Spleen (tissue), 7 donors: ENCODE measurements at regions not wholly inside any gene's neighbourhood (a gene's known extent, or its start where the extent isn't known, plus 50 kb on each side); places are given as distances from the start of the nearest gene placed in this dataset.

Experiments
- POLR2A ChIP-seq, 3 donors: fragments of 450-650 bp; IDR thresholded peaks; one replicate each; pipeline ENCODE4 v1.5.1; 2017; ENCODE audit warnings: antibody characterized with exemption in 3 of 3, mild to moderate bottlenecking in 1 of 3
- TF ChIP-seq, protein P1 (sequence below), 11 experiments: fragments of 200-600 bp in 7 of 11; fragments of 450-650 bp in 4 of 11; sonication (generic) in 4 of 11; IDR thresholded peaks in 8 of 11; conservative IDR thresholded peaks in 3 of 11; 1 replicate in 7 of 11; 2 replicates in 4 of 11; pipeline versions ENCODE4 v1.4.0 to v1.8.0; 2016 to 2021; ENCODE audit warnings: antibody characterized with exemption in 11 of 11, inconsistent platforms in 4 of 11, mild to moderate bottlenecking in 1 of 11
- donor health status: DM: no; HTN: no; CAD: no; lungs with moderate emphysema.
- donor health status: DM: no; HTN: no; CAD: no.
- donor health status: DM: no; HTN: no; CAD: no.

- TF ChIP-seq, protein P1, sequence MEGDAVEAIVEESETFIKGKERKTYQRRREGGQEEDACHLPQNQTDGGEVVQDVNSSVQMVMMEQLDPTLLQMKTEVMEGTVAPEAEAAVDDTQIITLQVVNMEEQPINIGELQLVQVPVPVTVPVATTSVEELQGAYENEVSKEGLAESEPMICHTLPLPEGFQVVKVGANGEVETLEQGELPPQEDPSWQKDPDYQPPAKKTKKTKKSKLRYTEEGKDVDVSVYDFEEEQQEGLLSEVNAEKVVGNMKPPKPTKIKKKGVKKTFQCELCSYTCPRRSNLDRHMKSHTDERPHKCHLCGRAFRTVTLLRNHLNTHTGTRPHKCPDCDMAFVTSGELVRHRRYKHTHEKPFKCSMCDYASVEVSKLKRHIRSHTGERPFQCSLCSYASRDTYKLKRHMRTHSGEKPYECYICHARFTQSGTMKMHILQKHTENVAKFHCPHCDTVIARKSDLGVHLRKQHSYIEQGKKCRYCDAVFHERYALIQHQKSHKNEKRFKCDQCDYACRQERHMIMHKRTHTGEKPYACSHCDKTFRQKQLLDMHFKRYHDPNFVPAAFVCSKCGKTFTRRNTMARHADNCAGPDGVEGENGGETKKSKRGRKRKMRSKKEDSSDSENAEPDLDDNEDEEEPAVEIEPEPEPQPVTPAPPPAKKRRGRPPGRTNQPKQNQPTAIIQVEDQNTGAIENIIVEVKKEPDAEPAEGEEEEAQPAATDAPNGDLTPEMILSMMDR (IDR thresholded peaks at IDR 0.05 in 8 of 11, conservative IDR thresholded peaks at IDR 0.05 in 3 of 11) = no peak
- no peak for TF ChIP-seq POLR2A (IDR thresholded peaks at IDR 0.05)
These were observed 145.6 kb downstream of the BAMBI start for GRCh38 chr10:28822719-28823464.
